Loucy (cell line): ENCODE measurements at regions not wholly inside any gene's neighbourhood (a gene's known extent, or its start where the extent isn't known, plus 50 kb on each side); places are given as distances from the start of the nearest gene placed in this dataset.

Experiments
- CTCF ChIP-seq: fragments of 200-600 bp; sonication (generic); conservative IDR thresholded peaks from 2 replicates; pipeline ENCODE4 v1.5.1; 2014; ENCODE audit warnings: mild to moderate bottlenecking, antibody characterized with exemption, low read length
- EZH2phosphoT487 ChIP-seq: fragments of 200-600 bp; IDR thresholded peaks from 2 replicates; pipeline ENCODE4 v1.6.1; 2018; ENCODE audit warnings: antibody characterized with exemption, mild to moderate bottlenecking, moderate library complexity, borderline replicate concordance

- TF ChIP-seq CTCF: no peak
- TF ChIP-seq EZH2phosphoT487: no peak
Observed at GRCh38 chr11:21783954-21784353, 408.9 kb upstream of the ANO5 start.
